ENCODE measurements at regions not wholly inside any gene's neighbourhood (a gene's known extent, or its start where the extent isn't known, plus 50 kb on each side); places are given as distances from the start of the nearest gene placed in this dataset.
A peak's percentile ranks its signal among the peaks of the same experiment; 100 is the strongest.

GRCh38 chr14:104331871-104332605, 193.7 kb downstream of the KIF26A start:
- H3K79me2 ChIP-seq (ENCODE audit: insufficient read depth), result no peaks in the 10 kb centered on the region
- 54% methylated on average over 11 of the region's 20 CpGs for WGBS (ENCODE audit: low lambda C conversion rate)
- no peaks in the 10 kb centered on the region for H3K27me3 ChIP-seq (ENCODE audit: insufficient read depth)
- H3K9me2 ChIP-seq, result no peaks in the 10 kb centered on the region
- no peaks in the 10 kb centered on the region for H3F3A ChIP-seq (replicated peaks; ENCODE audit: insufficient read depth)
- no peak overlapping the region for H3K4me3 ChIP-seq (ENCODE audit: low read depth in 2 of 2, low read length in 1 of 2)
- POLR2A ChIA-PET, result no interaction called here
- DNase-seq, result no peak
- TF ChIP-seq RAD21 (IDR thresholded peaks at IDR 0.05; ENCODE audit: low read length) (0 out of 2 replicates have a peak, but pooled peaks have one; percentile 15), ZBTB33 (IDR thresholded peaks at IDR 0.05; ENCODE audit: borderline replicate concordance, low read depth) (no peak)
- no peaks in the 10 kb centered on the region; a peak in 1 of 4 replicates for H3K4me1 ChIP-seq (ENCODE audit: control insufficient read depth in 1 of 2, insufficient read depth in 2 of 2, low read depth in 1 of 2, low read length in 1 of 2)
- H2AFZ ChIP-seq (ENCODE audit: low read depth), result no peak overlapping the region
- H3K36me3 ChIP-seq (replicated peaks in 1 of 2; ENCODE audit: control insufficient read depth in 1 of 2, insufficient read depth in 2 of 2, low read length in 1 of 2), result no peaks in the 10 kb centered on the region
- no peak overlapping the region for H3K27ac ChIP-seq (ENCODE audit: low read depth in 2 of 2, low read length in 1 of 2)
- H3K9ac ChIP-seq, result no peak overlapping the region
- H3K4me2 ChIP-seq, result no peak overlapping the region
- H4K20me1 ChIP-seq (ENCODE audit: insufficient read depth), result no peaks in the 10 kb centered on the region
- CTCF ChIA-PET, result interaction anchor here (0.8 to 1.9 kb wide), 4 partner anchors 9 to 48 kb away, joined by 3 to 5 read pairs (median 4); no protein-coding TSS in a partner anchor
- H3K9me3 ChIP-seq, result no peaks in the 10 kb centered on the region

GRCh38 chr14:104332634-104333270, 194.4 kb downstream of the KIF26A start:
- ChIA-PET POLR2A (no interaction called here), CTCF (interaction anchor here (0.8 to 1.9 kb wide), 5 partner anchors 9 to 182 kb away, joined by 3 to 5 read pairs (median 3); no protein-coding TSS in a partner anchor)
- Histone ChIP-seq H3K9me3 (no peaks in the 10 kb centered on the region), H3K9ac (no peak overlapping the region), H2AFZ (ENCODE audit: low read depth) (no peak overlapping the region), H4K20me1 (ENCODE audit: insufficient read depth) (no peaks in the 10 kb centered on the region), H3K79me2 (ENCODE audit: insufficient read depth) (no peaks in the 10 kb centered on the region), H3K4me2 (no peak overlapping the region), H3K27ac (ENCODE audit: low read depth in 2 of 2, low read length in 1 of 2) (no peak overlapping the region), H3K36me3 (replicated peaks in 1 of 2; ENCODE audit: control insufficient read depth in 1 of 2, insufficient read depth in 2 of 2, low read length in 1 of 2) (no peaks in the 10 kb centered on the region), H3K9me2 (no peaks in the 10 kb centered on the region), H3K4me3 (ENCODE audit: low read depth in 2 of 2, low read length in 1 of 2) (no peak overlapping the region), H3F3A (replicated peaks; ENCODE audit: insufficient read depth) (no peaks in the 10 kb centered on the region), H3K4me1 (ENCODE audit: control insufficient read depth in 1 of 2, insufficient read depth in 2 of 2, low read depth in 1 of 2, low read length in 1 of 2) (no peaks in the 10 kb centered on the region; a peak in 1 of 4 replicates), H3K27me3 (ENCODE audit: insufficient read depth) (no peaks in the 10 kb centered on the region)
- no peak for DNase-seq
- no peak for TF ChIP-seq RXRA (IDR thresholded peaks at IDR 0.05; ENCODE audit: borderline replicate concordance, low read depth)
- TF ChIP-seq CTCF (IDR thresholded peaks at IDR 0.05), result no peak
- no peak for TF ChIP-seq EP300 (IDR thresholded peaks at IDR 0.05; ENCODE audit: borderline replicate concordance in 1 of 2, low read depth in 1 of 2, low read length in 1 of 2)
- no peak for TF ChIP-seq CHD2 (IDR thresholded peaks at IDR 0.05; ENCODE audit: low read length, partially characterized antibody)
- no peak for TF ChIP-seq YY1 (IDR thresholded peaks at IDR 0.05; ENCODE audit: low read depth)
- no peak for TF ChIP-seq FOXJ3 (CRISPR knock-in tag; IDR thresholded peaks at IDR 0.05)
- no peak for TF ChIP-seq GATA2 (CRISPR knock-in tag; IDR thresholded peaks at IDR 0.05)
- TF ChIP-seq IRF3 (IDR thresholded peaks at IDR 0.05; ENCODE audit: low read depth, low read length), result no peak
- TF ChIP-seq TEAD4 (IDR thresholded peaks at IDR 0.05; ENCODE audit: borderline replicate concordance, insufficient read depth), result no peak
- 52% methylated on average over 6 of the region's 15 CpGs for WGBS (ENCODE audit: low lambda C conversion rate)

All from SK-N-SH (cell line).